ENCODE measurements at regions not wholly inside any gene's neighbourhood (a gene's known extent, or its start where the extent isn't known, plus 50 kb on each side); places are given as distances from the start of the nearest gene placed in this dataset.

- POLR2A ChIA-PET = no interaction called here
- TF ChIP-seq BHLHE40 (IDR thresholded peaks at IDR 0.05; ENCODE audit: low read depth, low read length) = no peak
- TF ChIP-seq, protein P1, sequence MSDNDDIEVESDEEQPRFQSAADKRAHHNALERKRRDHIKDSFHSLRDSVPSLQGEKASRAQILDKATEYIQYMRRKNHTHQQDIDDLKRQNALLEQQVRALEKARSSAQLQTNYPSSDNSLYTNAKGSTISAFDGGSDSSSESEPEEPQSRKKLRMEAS (IDR thresholded peaks at IDR 0.05) = no peak
- no peak for TF ChIP-seq RFX5 (IDR thresholded peaks at IDR 0.05)
- TF ChIP-seq NFE2L2 (conservative IDR thresholded peaks at IDR 0.05; ENCODE audit: low read length) = no peak
- TF ChIP-seq ESRRA (IDR thresholded peaks at IDR 0.05; ENCODE audit: borderline replicate concordance, low read length) = no peak
- TF ChIP-seq FOSB (CRISPR knock-in tag; IDR thresholded peaks at IDR 0.05) = no peak
- no peak for TF ChIP-seq ZC3H11A (IDR thresholded peaks at IDR 0.05)
- no peak for TF ChIP-seq FOXS1 (CRISPR knock-in tag; IDR thresholded peaks at IDR 0.05)
- no peak for TF ChIP-seq MYC (IDR thresholded peaks at IDR 0.05; ENCODE audit: borderline replicate concordance, low read length)
- H3K4me3 ChIP-seq = no peak overlapping the region
- ATAC-seq = no peak
- no peaks in the 10 kb centered on the region for H3K4me1 ChIP-seq
- FAIRE-seq = no peak
- CTCF ChIA-PET = no interaction called here
- H3K9me3 ChIP-seq = no peaks in the 10 kb centered on the region
- DNase-seq (ENCODE audit: low read depth in 1 of 2, low spot score in 1 of 2) = no peak
- WGBS (ENCODE audit: missing lambda C conversion rate) = 33% methylated on average over 26 of the region's 26 CpGs
- H3K27ac ChIP-seq = no peak overlapping the region
- H3K4me2 ChIP-seq = no peak overlapping the region
Measured at GRCh38 chr5:3310541-3311261, 284.9 kb upstream of the IRX1 start.

DNA sequence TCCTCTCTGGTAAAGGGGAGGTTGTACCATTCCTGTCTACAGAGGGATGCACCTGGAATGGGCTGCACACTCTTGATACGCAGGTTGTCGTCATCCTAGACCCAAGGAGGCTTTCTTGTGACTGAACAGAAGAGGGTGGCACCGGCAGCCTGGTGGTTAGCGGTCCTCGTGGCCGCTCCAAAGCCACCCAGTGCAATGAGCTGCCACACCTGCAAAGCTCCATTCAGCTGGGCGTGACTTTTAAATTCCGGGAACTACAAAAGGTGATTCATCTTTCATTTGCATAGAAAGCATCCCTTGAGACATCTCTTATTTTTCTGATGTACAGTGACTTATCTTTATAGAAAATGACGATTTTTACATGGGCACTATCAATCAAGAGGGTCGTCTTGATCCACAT, 286.1 kb upstream of the IRX1 start:
- DNase-seq (ENCODE audit: low read depth in 1 of 2, low spot score in 1 of 2) (no peak), FAIRE-seq (no peak), ATAC-seq (no peak)
- TF ChIP-seq CHD2 (IDR thresholded peaks at IDR 0.05; ENCODE audit: low read length, partially characterized antibody) (no peak), MYC (IDR thresholded peaks at IDR 0.05; ENCODE audit: borderline replicate concordance, low read length) (no peak), ESRRA (IDR thresholded peaks at IDR 0.05; ENCODE audit: borderline replicate concordance, low read length) (no peak), MAFK (IDR thresholded peaks at IDR 0.05; ENCODE audit: partially characterized antibody) (no peak), RNF2 (IDR thresholded peaks at IDR 0.05; ENCODE audit: borderline replicate concordance, low read depth) (no peak), SREBF2 (IDR thresholded peaks at IDR 0.05) (no peak), REST (IDR thresholded peaks at IDR 0.05) (no peak), JUNB (IDR thresholded peaks at IDR 0.05) (no peak), FOXS1 (CRISPR knock-in tag; IDR thresholded peaks at IDR 0.05) (no peak), ZC3H11A (IDR thresholded peaks at IDR 0.05) (no peak), ZFP36 (IDR thresholded peaks at IDR 0.05; ENCODE audit: borderline replicate concordance, partially characterized antibody) (no peak), POLR2AphosphoS2 (conservative IDR thresholded peaks at IDR 0.05; ENCODE audit: low read length) (no peak), HOXA7 (CRISPR knock-in tag; IDR thresholded peaks at IDR 0.05) (no peak), EHF (CRISPR knock-in tag; IDR thresholded peaks at IDR 0.05) (no peak)
- TF ChIP-seq, protein P2, sequence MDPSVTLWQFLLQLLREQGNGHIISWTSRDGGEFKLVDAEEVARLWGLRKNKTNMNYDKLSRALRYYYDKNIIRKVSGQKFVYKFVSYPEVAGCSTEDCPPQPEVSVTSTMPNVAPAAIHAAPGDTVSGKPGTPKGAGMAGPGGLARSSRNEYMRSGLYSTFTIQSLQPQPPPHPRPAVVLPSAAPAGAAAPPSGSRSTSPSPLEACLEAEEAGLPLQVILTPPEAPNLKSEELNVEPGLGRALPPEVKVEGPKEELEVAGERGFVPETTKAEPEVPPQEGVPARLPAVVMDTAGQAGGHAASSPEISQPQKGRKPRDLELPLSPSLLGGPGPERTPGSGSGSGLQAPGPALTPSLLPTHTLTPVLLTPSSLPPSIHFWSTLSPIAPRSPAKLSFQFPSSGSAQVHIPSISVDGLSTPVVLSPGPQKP (IDR thresholded peaks at IDR 0.05; ENCODE audit: low read depth, low read length) = no peak
- 9% methylated on average over 10 of the region's 10 CpGs for WGBS (ENCODE audit: missing lambda C conversion rate)
- Histone ChIP-seq H3K4me1 (no peaks in the 10 kb centered on the region), H3K9me3 (no peaks in the 10 kb centered on the region), H3K27ac (no peak overlapping the region), H3K4me3 (no peak overlapping the region), H3K4me2 (no peak overlapping the region)
- ChIA-PET POLR2A (no interaction called here), CTCF (no interaction called here)

Measured in A549 (cell line).